Breast epithelium (tissue), 4 donors: ENCODE measurements at regions not wholly inside any gene's neighbourhood (a gene's known extent, or its start where the extent isn't known, plus 50 kb on each side); places are given as distances from the start of the nearest gene placed in this dataset.

Source experiments
- DNase-seq, 2 donors: peaks; one replicate each; pipeline ENCODE4 v3.0.0-alpha.2; 2019; ENCODE audit warnings: low spot score in 2 of 2
- H3K27ac ChIP-seq, 2 donors: fragments of 200-600 bp; sonication (generic) in 1 of 2; one replicate each; pipeline ENCODE4 v1.5.1; 2016 to 2019; ENCODE audit warnings: mild to moderate bottlenecking in 1 of 2
- H3K27me3 ChIP-seq, 2 donors: fragments of 200-600 bp; sonication (generic) in 1 of 2; one replicate each; pipeline versions ENCODE4 v1.5.1 to v1.6.0; 2017 to 2019; ENCODE audit warnings: control low read depth in 1 of 2, mild to moderate bottlenecking in 1 of 2
- H3K36me3 ChIP-seq: fragments of 200-600 bp; one replicate; pipeline ENCODE4 v1.5.1; 2019
- H3K4me1 ChIP-seq, 2 donors: fragments of 200-600 bp; sonication (generic); one replicate each; pipeline ENCODE4 v1.5.1; 2016 to 2019; ENCODE audit warnings: control low read depth in 1 of 2
- H3K4me3 ChIP-seq, 3 donors: fragments of 200-600 bp; sonication (generic); 1 replicate in 2 of 3; 2 replicates in 1 of 3; pipeline ENCODE4 v1.5.1; 2016 to 2019; ENCODE audit warnings: mild to moderate bottlenecking in 3 of 3, moderate library complexity in 2 of 3
- H3K9me3 ChIP-seq, 2 donors: fragments of 200-600 bp; sonication (generic) in 1 of 2; one replicate each; pipeline ENCODE4 v1.5.1; 2016 to 2019; ENCODE audit warnings: control low read depth in 1 of 2
- CTCF ChIP-seq, 3 donors: fragments of 450-650 bp; IDR thresholded peaks; one replicate each; pipeline ENCODE4 v1.5.1; 2016 to 2017; ENCODE audit warnings: antibody characterized with exemption in 3 of 3, mild to moderate bottlenecking in 3 of 3, moderate library complexity in 3 of 3
- POLR2A ChIP-seq: fragments of 450-650 bp; IDR thresholded peaks from one replicate; pipeline ENCODE4 v1.6.1; 2016; ENCODE audit warnings: antibody characterized with exemption, mild to moderate bottlenecking, moderate library complexity
- POLR2AphosphoS5 ChIP-seq, 3 donors: sonication (generic); formaldehyde crosslinking; IDR thresholded peaks; one replicate each; pipeline ENCODE4 v1.6.1; 2017; ENCODE audit warnings: antibody characterized with exemption in 3 of 3
- intact Hi-C: fragments of 100-400 bp; cut with DNase I; formaldehyde crosslinking; loops from one replicate; pipeline ENCODE4 v1.15.1; 2023; ENCODE audit warnings: low total_unique reads

- Histone ChIP-seq H3K4me3 (no peak overlapping the region), H3K36me3 (no peaks in the 10 kb centered on the region), H3K27me3 (no peaks in the 10 kb centered on the region), H3K4me1 (no peaks in the 10 kb centered on the region), H3K9me3 (no peaks in the 10 kb centered on the region), H3K27ac (no peak overlapping the region)
- intact Hi-C loops, result no loop called here
- TF ChIP-seq CTCF (IDR thresholded peaks at IDR 0.05) (no peak), POLR2AphosphoS5 (IDR thresholded peaks at IDR 0.05) (no peak), POLR2A (no peak)
- no peak for DNase-seq
Observed at GRCh38 chr3:163935411-163935810, 1142.9 kb downstream of the SI start.

- no peak overlapping the region for H3K4me3 ChIP-seq
- H3K4me1 ChIP-seq, result no peaks in the 10 kb centered on the region
- intact Hi-C loops, result no loop called here
- no peaks in the 10 kb centered on the region for H3K27me3 ChIP-seq
- H3K36me3 ChIP-seq, result no peaks in the 10 kb centered on the region
- no peak for DNase-seq
- no peak for TF ChIP-seq POLR2A
- TF ChIP-seq CTCF (IDR thresholded peaks at IDR 0.05), result no peak
- no peak for TF ChIP-seq POLR2AphosphoS5 (IDR thresholded peaks at IDR 0.05)
- no peak overlapping the region for H3K27ac ChIP-seq
- H3K9me3 ChIP-seq, result no peaks in the 10 kb centered on the region
Observed at GRCh38 chr3:163929069-163929652, 1149.1 kb downstream of the SI start.

- no peak for DNase-seq
- intact Hi-C loops, result no loop called here
- Histone ChIP-seq H3K9me3 (no peaks in the 10 kb centered on the region), H3K27me3 (no peaks in the 10 kb centered on the region), H3K4me1 (no peaks in the 10 kb centered on the region), H3K36me3 (no peaks in the 10 kb centered on the region), H3K4me3 (no peak overlapping the region), H3K27ac (no peak overlapping the region)
- TF ChIP-seq CTCF (IDR thresholded peaks at IDR 0.05), result no peak
- TF ChIP-seq POLR2A, result no peak
- TF ChIP-seq POLR2AphosphoS5 (IDR thresholded peaks at IDR 0.05), result no peak
Observed at GRCh38 chr3:163927521-163927920, 1150.8 kb downstream of the SI start.

- no peaks in the 10 kb centered on the region for H3K9me3 ChIP-seq
- no peaks in the 10 kb centered on the region for H3K27me3 ChIP-seq
- DNase-seq, result no peak
- H3K36me3 ChIP-seq, result no peaks in the 10 kb centered on the region
- TF ChIP-seq POLR2AphosphoS5 (IDR thresholded peaks at IDR 0.05) (no peak), CTCF (IDR thresholded peaks at IDR 0.05) (no peak), POLR2A (no peak)
- no peak overlapping the region for H3K27ac ChIP-seq
- H3K4me3 ChIP-seq, result no peak overlapping the region
- intact Hi-C loops, result no loop called here
- H3K4me1 ChIP-seq, result no peaks in the 10 kb centered on the region
Observed at GRCh38 chr3:163924600-163924999, 1153.7 kb downstream of the SI start.

- DNase-seq, result no peak
- no peak for TF ChIP-seq POLR2AphosphoS5 (IDR thresholded peaks at IDR 0.05)
- H3K4me3 ChIP-seq, result no peak overlapping the region
- H3K4me1 ChIP-seq, result no peaks in the 10 kb centered on the region
- intact Hi-C loops, result no loop called here
- H3K27me3 ChIP-seq, result no peaks in the 10 kb centered on the region
- H3K27ac ChIP-seq, result no peak overlapping the region
- H3K9me3 ChIP-seq, result no peaks in the 10 kb centered on the region
- no peaks in the 10 kb centered on the region for H3K36me3 ChIP-seq
Observed at GRCh38 chr3:163919154-163919553, 1159.1 kb downstream of the SI start.
